PC-3 (cell line): ENCODE measurements at regions not wholly inside any gene's neighbourhood (a gene's known extent, or its start where the extent isn't known, plus 50 kb on each side); places are given as distances from the start of the nearest gene placed in this dataset.

ENCODE experiments used
- CTCF ChIP-seq: fragments of 300-600 bp; sonication (generic); conservative IDR thresholded peaks from 2 replicates; pipeline ENCODE4 v1.5.1; 2017; ENCODE audit warnings: antibody characterized with exemption, low read depth, mild to moderate bottlenecking, low read length
- EZH2 ChIP-seq: fragments of 300-600 bp; sonication (generic); IDR thresholded peaks from one replicate; pipeline ENCODE4 v1.6.1; 2017; ENCODE audit warnings: antibody characterized with exemption, mild to moderate bottlenecking, low read length; ENCODE audit not compliant: unreplicated experiment

DNA sequence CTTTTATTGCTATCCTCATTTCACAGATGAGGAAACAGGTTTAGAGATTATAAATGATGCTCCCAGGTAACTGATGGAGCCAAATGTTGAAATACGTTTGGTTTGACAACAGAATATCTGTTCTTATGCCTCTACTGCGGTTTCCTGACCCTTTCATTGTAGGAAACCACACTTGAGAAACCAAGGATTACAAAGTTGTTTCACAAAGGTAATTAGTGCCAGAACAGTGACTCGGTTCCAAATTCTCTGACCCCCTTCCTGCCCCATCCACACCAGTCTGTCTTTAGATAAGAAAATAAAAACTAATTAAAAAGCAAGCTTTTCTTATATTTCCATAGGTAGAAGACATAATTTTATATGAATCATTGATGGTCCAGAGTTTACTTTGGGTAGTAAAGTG lies 393.7 kb upstream of the MBL2 start:
- TF ChIP-seq CTCF (no peak), EZH2 (no peak)
